ENCODE measurements at regions not wholly inside any gene's neighbourhood (a gene's known extent, or its start where the extent isn't known, plus 50 kb on each side); places are given as distances from the start of the nearest gene placed in this dataset.

- POLR2A ChIA-PET = no interaction called here
- no peak for DNase-seq (ENCODE audit: low read depth, low spot score)
- CTCF ChIA-PET = no interaction called here
- Histone ChIP-seq H3K4me3 (replicated peaks in 1 of 3; ENCODE audit: insufficient read depth in 1 of 3, low read depth in 1 of 3, low read length in 3 of 3) (no peak overlapping the region), H3K27ac (ENCODE audit: insufficient read depth, low read depth, low read length) (no peak overlapping the region), H3K9me1 (replicated peaks; ENCODE audit: control insufficient read depth, extremely low read depth, insufficient read depth, low read length) (no peaks in the 10 kb centered on the region), H3K4me2 (ENCODE audit: insufficient read depth, low read length) (no peak overlapping the region), H3K27me3 (ENCODE audit: control insufficient read depth in 2 of 2, insufficient read depth in 2 of 2, low read length in 2 of 2) (no peaks in the 10 kb centered on the region), H2AFZ (ENCODE audit: low read depth, low read length) (no peak overlapping the region), H3K9ac (replicated peaks; ENCODE audit: extremely low read depth, insufficient read depth, low read length) (no peak overlapping the region), H3K36me3 (ENCODE audit: control insufficient read depth in 2 of 2, extremely low read depth in 1 of 2, insufficient read depth in 2 of 2, low read length in 2 of 2) (no peaks in the 10 kb centered on the region), H3K79me2 (ENCODE audit: control insufficient read depth, insufficient read depth, low read length) (no peaks in the 10 kb centered on the region), H4K20me1 (replicated peaks; ENCODE audit: control insufficient read depth, extremely low read depth, insufficient read depth, low read length) (no peaks in the 10 kb centered on the region), H3K4me1 (ENCODE audit: control insufficient read depth, extremely low read depth, insufficient read depth, low read length) (no peaks in the 10 kb centered on the region), H3K9me3 (replicated peaks; ENCODE audit: control insufficient read depth, insufficient read depth, low read length) (no peaks in the 10 kb centered on the region)
- FAIRE-seq = no peak
- intact Hi-C loops (cut with micrococcal nuclease) = no loop called here
- no TSS peak for BruUV-seq (replicated peaks)
- TF ChIP-seq MAX (IDR thresholded peaks at IDR 0.05; ENCODE audit: insufficient read depth, insufficient read length) (no peak), JUN (IDR thresholded peaks at IDR 0.05; ENCODE audit: borderline replicate concordance, insufficient read depth, insufficient read length, low read depth) (no peak), POLR2AphosphoS5 (IDR thresholded peaks at IDR 0.05; ENCODE audit: insufficient read depth, low read depth, low read length) (no peak), EZH2 (IDR thresholded peaks at IDR 0.05; ENCODE audit: borderline replicate concordance, low read depth, low read length, severe bottlenecking) (no peak), FOS (IDR thresholded peaks at IDR 0.05; ENCODE audit: borderline replicate concordance, insufficient read depth, low read length) (no peak), GATA2 (IDR thresholded peaks at IDR 0.05; ENCODE audit: insufficient read depth, insufficient read length, low read depth, low read length) (no peak), MYC (IDR thresholded peaks at IDR 0.05; ENCODE audit: low read depth, low read length) (no peak), CTCF (IDR thresholded peaks at IDR 0.05; ENCODE audit: extremely low read depth in 1 of 2, insufficient read depth in 1 of 2, low read depth in 1 of 2, low read length in 2 of 2) (no peak), POLR2A (IDR thresholded peaks at IDR 0.05; ENCODE audit: low read depth, low read length) (no peak)
- dilution Hi-C loops (cut with MboI; ENCODE audit: extremely low pct_ligation_motif_present, low sequenced_read_pairs) = no loop called here
These were observed 469.5 kb downstream of the MAN2A1 start for GRCh38 chr5:110159202-110159601.

Data from endothelial cell of umbilical vein (primary cell).